DND-41 (cell line): ENCODE measurements at regions not wholly inside any gene's neighbourhood (a gene's known extent, or its start where the extent isn't known, plus 50 kb on each side); places are given as distances from the start of the nearest gene placed in this dataset.

ENCODE experiments used
- EZH2 ChIP-seq: IDR thresholded peaks from 3 replicates; pipeline ENCODE4 v1.6.1; 2012; ENCODE audit warnings: borderline replicate concordance, low read depth, mild to moderate bottlenecking, moderate library complexity, low read length, inconsistent platforms; ENCODE audit not compliant: severe bottlenecking
- TF ChIP-seq, protein P1 (sequence below): IDR thresholded peaks from 2 replicates; pipeline ENCODE4 v1.5.1; 2012; ENCODE audit warnings: borderline replicate concordance, low read length, moderate library complexity, mild to moderate bottlenecking; ENCODE audit not compliant: poor library complexity, severe bottlenecking; ENCODE audit errors: extremely low read depth

GRCh38 chr9:80496901-80497556 lies 925.3 kb downstream of the TLE4 start:
- TF ChIP-seq, protein P1, sequence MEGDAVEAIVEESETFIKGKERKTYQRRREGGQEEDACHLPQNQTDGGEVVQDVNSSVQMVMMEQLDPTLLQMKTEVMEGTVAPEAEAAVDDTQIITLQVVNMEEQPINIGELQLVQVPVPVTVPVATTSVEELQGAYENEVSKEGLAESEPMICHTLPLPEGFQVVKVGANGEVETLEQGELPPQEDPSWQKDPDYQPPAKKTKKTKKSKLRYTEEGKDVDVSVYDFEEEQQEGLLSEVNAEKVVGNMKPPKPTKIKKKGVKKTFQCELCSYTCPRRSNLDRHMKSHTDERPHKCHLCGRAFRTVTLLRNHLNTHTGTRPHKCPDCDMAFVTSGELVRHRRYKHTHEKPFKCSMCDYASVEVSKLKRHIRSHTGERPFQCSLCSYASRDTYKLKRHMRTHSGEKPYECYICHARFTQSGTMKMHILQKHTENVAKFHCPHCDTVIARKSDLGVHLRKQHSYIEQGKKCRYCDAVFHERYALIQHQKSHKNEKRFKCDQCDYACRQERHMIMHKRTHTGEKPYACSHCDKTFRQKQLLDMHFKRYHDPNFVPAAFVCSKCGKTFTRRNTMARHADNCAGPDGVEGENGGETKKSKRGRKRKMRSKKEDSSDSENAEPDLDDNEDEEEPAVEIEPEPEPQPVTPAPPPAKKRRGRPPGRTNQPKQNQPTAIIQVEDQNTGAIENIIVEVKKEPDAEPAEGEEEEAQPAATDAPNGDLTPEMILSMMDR = no peak
- TF ChIP-seq EZH2 = no peak
